ENCODE measurements at regions not wholly inside any gene's neighbourhood (a gene's known extent, or its start where the extent isn't known, plus 50 kb on each side); places are given as distances from the start of the nearest gene placed in this dataset.

- no peak for FAIRE-seq
Measured at GRCh38 chr13:76418404-76418803, 467.8 kb downstream of the KCTD12 start.

GRCh38 chr13:76414320-76414719 lies 471.9 kb downstream of the KCTD12 start:
- FAIRE-seq = no peak

- no peak for FAIRE-seq
Measured at GRCh38 chr13:76406243-76406642, 480.0 kb downstream of the KCTD12 start.

- no peak for FAIRE-seq
Measured at GRCh38 chr13:76398425-76398824, 487.8 kb downstream of the KCTD12 start.

- no peak for FAIRE-seq
Measured at GRCh38 chr13:76397413-76397812, 488.8 kb downstream of the KCTD12 start.

- FAIRE-seq = no peak
Measured at GRCh38 chr13:76389321-76389720, 496.9 kb downstream of the KCTD12 start.

GRCh38 chr13:76387566-76387965 lies 498.6 kb downstream of the KCTD12 start:
- no peak for FAIRE-seq

- no peak for FAIRE-seq
Measured at GRCh38 chr13:76386321-76386720, 499.9 kb downstream of the KCTD12 start.

- FAIRE-seq = no peak
Measured at GRCh38 chr13:76385586-76385985, 500.6 kb downstream of the KCTD12 start.

- FAIRE-seq = no peak
Measured at GRCh38 chr13:76383676-76384461, 502.3 kb downstream of the KCTD12 start.

GRCh38 chr13:76380446-76381065 lies 505.6 kb downstream of the KCTD12 start:
- FAIRE-seq = no peak

GRCh38 chr13:76379341-76380105 lies 506.7 kb downstream of the KCTD12 start:
- FAIRE-seq = no peak

- no peak for FAIRE-seq
Measured at GRCh38 chr13:76378767-76379166, 507.4 kb downstream of the KCTD12 start.

- FAIRE-seq = no peak
Measured at GRCh38 chr13:76363682-76364289, 522.4 kb downstream of the KCTD12 start.

- no peak for FAIRE-seq
Measured at GRCh38 chr13:76361868-76362267, 524.3 kb downstream of the KCTD12 start.

GRCh38 chr13:76351541-76352229 lies 534.5 kb downstream of the KCTD12 start:
- no peak for FAIRE-seq

- no peak for FAIRE-seq
Measured at GRCh38 chr13:76350399-76350798, 535.8 kb downstream of the KCTD12 start.

- no peak for FAIRE-seq
Measured at GRCh38 chr13:76349700-76350099, 536.5 kb downstream of the KCTD12 start.

- FAIRE-seq = no peak
Measured at GRCh38 chr13:76339649-76340048, 546.6 kb downstream of the KCTD12 start.

GRCh38 chr13:76338003-76338402 lies 548.2 kb downstream of the KCTD12 start:
- no peak for FAIRE-seq

- no peak for FAIRE-seq
Measured at GRCh38 chr13:76336889-76337844, 549.0 kb downstream of the KCTD12 start.

Data from colon (tissue), 2 donors.